GM11168 (cell line): ENCODE measurements at regions not wholly inside any gene's neighbourhood (a gene's known extent, or its start where the extent isn't known, plus 50 kb on each side); places are given as distances from the start of the nearest gene placed in this dataset.
"Not testable (repeated sequence)": the region's sequence is repeated elsewhere in the genome, so short reads cannot be mapped to it uniquely, and the experiment has no call there.

ENCODE experiments used
- in situ Hi-C: fragments of 300-500 bp; cut with MboI; formaldehyde crosslinking; loops from one replicate; pipeline ENCODE4 v1.12.0; 2022; ENCODE audit warnings: low sequenced_read_pairs; ENCODE audit not compliant: unreplicated experiment

GRCh38 chr13:18996221-18996620 is 185.4 kb downstream of the TUBA3C start:
- in situ Hi-C loops, result no loop called here

DNA sequence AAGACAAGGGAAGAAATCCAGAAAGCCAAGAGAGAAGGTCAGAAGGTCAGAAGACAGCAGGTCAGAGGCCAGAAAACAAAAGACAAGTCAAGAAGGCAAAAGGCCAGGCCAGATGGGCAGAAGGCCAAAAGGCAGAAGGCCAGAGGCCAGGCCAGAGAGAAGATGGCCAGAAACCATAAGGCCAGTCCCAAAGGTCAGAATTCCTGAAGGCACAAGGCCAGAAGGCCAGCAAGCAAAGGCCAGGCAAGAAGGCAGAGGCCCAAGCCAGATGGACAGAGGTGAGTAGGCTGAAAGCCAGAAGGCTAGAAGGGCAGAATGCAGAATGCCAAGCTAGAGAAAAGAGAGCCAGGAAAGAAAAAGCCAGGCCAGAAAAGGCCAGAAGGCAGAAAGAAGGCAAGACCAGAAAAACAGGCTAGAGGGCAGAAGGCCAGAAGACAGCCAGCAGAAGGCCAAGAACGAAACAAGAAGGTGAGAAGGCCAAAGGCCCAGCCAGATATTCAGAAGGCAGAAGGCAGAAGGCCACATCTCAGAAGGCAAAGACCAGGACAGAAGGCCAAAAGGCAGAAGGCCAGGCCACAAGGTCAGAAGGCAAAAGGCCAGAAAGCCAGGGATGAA is 186.3 kb downstream of the TUBA3C start:
- in situ Hi-C loops, result no loop called here

DNA sequence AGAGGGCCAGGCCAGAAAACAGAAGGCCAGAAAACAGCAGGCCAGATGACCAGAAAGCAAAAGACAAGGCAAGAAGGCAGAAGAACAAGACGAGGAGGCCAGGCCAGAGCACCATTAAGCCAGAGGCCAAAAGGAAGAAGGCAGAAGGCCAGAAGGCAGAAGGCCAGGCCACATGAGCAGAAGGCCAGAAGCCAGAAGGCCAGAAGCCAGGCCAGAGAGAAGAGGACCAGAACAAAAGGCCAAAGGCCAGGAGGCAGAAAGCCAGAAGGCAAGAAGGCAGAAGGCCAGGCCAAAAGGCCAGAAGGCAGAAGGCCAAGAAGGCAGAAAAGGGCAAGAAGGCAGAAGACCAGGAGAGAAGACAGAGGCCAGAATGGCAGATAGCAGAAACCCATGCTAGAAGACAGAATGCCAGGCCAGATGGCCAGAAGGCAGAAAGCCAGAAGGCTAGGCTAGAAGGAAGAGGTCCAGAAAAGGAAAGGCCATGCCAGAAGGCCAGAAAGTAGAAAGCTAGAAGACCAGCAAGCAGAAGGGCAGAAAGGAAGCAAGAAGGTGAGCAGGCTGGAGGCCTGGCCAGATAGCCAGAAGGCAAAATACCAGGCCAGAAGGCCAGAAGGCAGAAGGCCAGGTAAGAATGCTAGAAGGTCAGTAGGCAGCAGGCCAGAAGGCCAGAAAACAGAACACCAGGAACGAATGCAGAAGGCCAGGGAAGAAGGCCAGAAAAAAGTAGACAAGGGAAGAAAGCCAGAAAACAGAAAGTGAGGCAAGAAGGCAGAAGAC is 187.6 kb downstream of the TUBA3C start:
- in situ Hi-C loops, result no loop called here

GRCh38 chr13:18992791-18993190 is 188.8 kb downstream of the TUBA3C start:
- in situ Hi-C loops, result no loop called here

GRCh38 chr13:18991060-18991459 is 190.6 kb downstream of the TUBA3C start:
- in situ Hi-C loops, result no loop called here

DNA sequence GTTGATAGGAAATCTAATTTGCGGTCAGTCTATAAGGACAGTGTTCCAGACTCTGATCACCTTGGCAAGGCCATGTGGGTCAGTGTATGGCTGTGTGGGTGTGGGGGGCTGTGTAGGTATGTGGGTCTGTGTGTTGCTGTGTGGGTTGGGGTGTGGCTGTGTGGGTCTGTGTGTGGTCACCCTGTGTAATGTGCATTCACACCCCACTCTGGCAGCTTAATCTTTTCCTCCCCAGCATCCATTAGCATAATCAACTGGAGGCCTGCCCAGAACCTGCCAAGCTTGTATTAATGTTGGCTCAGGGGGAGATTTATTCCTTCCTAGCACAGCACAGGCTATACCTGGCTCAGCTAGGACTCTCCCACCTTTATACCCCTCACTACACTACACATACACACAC is 203.2 kb downstream of the TUBA3C start:
- in situ Hi-C loops, result no loop called here

GRCh38 chr13:18977857-18978256 is 203.8 kb downstream of the TUBA3C start:
- in situ Hi-C loops, result no loop called here

GRCh38 chr13:18971576-18972219 is 209.9 kb downstream of the TUBA3C start:
- in situ Hi-C loops, result no loop called here

DNA sequence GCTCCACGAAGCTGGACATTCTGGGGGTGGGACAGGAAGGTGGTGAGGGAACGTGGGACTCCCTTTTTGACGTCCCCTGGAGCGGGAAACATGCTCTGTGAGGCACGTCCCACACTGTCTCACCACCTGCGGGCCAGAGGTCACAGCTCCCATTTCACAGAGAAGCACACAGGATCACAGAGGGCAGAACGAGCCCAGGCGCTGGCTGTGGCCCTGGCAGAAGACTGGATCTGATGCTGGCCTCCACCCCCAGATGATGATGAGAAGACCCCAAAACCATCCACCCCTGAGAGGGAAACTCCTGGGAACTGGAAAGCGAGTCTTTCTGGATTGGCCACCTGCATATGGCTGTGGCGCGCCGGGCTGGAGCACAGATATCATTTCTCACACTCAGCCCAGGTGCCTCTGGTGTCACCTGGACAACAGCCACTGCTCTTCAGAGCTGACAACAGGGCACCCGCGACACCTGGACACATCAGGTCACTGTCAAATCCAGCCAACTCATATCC is 216.2 kb downstream of the TUBA3C start:
- in situ Hi-C loops, result no loop called here

DNA sequence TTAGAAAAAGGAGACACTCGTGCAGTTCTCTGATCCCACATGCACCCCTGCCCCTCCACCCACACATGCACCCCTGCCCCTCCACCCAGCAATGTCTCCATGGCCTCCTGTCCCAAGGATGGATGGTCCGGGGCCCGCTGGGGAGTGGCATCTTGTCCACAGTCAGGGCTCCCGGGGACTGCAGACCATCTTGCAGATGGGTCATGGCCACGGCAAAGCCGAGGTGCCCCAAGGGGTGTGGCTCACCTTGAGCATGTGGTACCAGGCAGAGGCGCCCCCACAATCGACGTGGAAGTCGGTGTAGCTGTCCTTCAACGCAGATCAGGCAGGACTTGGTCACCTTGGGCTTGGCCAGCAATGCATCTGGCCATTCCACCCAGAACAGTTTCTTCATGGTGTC is 216.7 kb downstream of the TUBA3C start:
- in situ Hi-C loops, result no loop called here

DNA sequence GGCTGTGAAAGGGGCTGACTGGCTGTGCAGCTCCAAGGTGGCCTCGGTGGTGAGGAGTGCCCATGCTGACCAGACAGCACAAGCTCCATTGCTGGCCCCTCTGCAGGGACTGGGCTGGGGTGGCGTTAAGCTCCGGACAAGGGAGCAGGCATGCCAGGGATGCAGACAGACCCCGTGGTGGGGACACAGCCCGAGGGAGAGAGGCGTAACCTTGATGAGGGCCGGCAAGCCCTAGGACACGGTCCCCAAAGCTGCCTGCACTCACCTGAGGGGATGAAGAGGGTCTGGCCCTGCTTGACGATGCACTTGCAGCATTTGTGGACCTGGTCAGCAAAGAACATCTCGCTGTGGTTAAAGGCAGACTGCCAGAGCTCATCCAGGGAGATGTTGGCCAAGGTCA is 217.9 kb downstream of the TUBA3C start:
- in situ Hi-C loops, result not testable (repeated sequence)

- in situ Hi-C loops, result no loop called here
Measured at GRCh38 chr13:18962168-18962734, 219.4 kb downstream of the TUBA3C start.

DNA sequence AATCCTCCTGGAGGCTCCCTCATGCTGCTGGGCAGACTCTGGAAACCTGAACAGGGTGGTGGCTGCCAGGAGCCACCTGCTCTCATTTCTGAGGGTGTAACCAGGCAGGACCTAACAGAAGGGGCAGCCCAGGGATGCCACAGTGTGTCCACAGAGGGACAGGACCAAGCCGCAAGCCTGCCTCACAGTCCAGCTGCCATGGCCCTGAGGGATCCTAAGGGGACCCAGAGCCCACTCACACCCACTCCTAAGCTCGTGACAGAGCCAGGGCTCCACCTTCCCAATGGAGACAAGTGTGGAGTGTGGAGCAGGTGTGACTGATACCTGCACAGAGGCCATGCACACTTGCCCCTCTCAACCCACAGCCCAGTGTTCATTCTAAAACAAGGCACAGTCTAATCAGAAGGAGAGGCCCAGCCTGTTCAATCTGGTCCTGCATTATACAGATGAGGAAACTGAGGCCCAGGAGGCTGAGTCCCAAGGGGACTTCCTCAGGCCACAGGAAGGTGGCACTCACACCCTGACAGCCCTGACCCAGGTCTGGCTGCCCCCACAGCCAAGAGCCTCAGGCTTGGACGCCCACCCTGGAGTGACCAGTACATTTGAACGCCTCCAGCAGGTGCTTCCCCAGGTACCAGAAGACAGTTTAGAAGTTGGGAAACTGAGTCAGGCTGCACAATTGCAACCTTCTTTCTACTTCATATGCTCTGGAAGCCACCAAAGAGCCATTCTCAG is 220.1 kb downstream of the TUBA3C start:
- in situ Hi-C loops, result no loop called here

DNA sequence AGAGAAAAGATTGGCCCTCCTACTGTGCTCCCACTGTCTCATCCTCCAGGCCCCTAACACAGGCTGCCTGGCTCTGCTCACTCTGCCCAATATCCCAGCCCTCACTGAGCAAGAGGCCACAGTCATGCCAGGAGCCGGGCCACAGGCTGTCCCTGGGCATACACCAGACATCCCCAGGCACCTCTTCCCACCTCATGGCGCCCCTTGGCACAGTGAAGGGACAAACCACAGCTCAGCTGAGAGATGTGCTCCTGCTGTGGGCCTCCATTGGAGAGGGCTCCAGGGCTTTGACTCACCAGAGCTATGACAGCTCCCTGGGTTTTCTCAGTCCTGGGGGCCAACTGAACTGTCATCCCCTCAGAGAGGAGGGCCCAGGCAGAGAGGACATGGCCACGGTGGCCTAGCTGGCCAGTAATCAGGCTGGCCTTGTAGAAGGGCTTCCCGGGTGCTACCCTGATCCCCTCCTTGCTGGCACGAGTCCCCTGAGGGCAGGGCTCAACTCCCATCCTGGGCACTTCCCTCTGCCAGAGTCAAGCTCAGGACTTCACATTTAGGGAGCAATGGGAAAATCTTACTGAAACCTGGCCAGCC is 220.9 kb downstream of the TUBA3C start:
- in situ Hi-C loops, result no loop called here

- in situ Hi-C loops, result no loop called here
Measured at GRCh38 chr13:18959996-18960395, 221.6 kb downstream of the TUBA3C start.

DNA sequence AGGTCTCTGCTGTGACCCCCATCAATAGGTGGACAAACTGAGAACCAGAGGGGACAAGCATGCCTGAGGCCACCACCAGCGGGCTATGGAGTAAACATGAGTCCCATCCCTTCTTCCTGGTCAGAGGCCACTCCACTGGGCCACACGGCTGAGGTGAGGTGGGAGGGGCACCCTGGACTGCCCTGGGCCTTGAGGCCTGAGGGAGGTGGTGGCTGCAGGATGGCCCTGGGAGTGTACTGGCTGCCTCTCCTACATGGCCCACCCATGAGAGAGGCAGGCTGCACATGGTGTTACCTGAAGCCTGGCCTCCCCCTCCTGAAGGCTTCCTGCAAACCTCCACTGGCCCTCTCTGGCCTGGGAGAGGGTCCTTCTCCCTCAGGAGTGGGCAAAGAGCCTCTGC is 222.4 kb downstream of the TUBA3C start:
- in situ Hi-C loops, result no loop called here

- in situ Hi-C loops, result no loop called here
Measured at GRCh38 chr13:18956473-18957078, 225.0 kb downstream of the TUBA3C start.

DNA sequence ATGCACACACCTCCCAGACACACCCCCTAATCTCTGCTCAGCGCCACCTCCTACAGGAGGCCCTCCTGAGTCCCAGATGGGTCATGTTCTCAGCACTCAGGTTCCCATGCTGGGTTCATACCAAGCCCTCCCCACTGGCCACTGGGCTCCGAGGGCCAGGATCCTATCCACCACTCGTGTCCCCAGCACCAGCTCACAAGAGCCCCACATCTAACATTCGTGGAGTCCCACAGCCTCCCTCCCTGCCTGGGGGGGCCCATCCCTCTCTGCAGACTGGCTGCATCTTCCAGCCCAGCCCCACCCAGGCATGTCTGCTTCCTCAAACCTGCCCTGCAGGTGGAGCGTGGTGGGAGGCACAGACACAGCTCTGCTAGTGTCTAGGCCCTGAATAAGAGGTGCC is 227.4 kb downstream of the TUBA3C start:
- in situ Hi-C loops, result no loop called here

- in situ Hi-C loops, result no loop called here
Measured at GRCh38 chr13:18953139-18953930, 228.3 kb downstream of the TUBA3C start.
